WTC11 (cell line): ENCODE measurements at regions not wholly inside any gene's neighbourhood (a gene's known extent, or its start where the extent isn't known, plus 50 kb on each side); places are given as distances from the start of the nearest gene placed in this dataset.

Experiments used
- ATAC-seq: fragments of 200-7000 bp; cut with Tn5 transposase; 2 replicates; pipeline ENCODE4 v1.10.0; 2021; ENCODE audit warnings: mild to moderate bottlenecking, moderate library complexity
- CTCF ChIA-PET: fragments of 300-600 bp; sonication (Branson Sonifier 250); formaldehyde crosslinking; loops from one replicate; lab custom pipeline; 2021; ENCODE audit warnings: antibody characterized with exemption; lab: Charles Lee
- POLR2A ChIA-PET: fragments of 350-600 bp; sonication (Branson Sonifier 250); formaldehyde crosslinking; loops from one replicate; lab custom pipeline; 2021; ENCODE audit warnings: antibody characterized with exemption; lab: Charles Lee
- DNase-seq: peaks from one replicate; pipeline ENCODE4 v3.0.0; 2021; ENCODE audit warnings: low spot score
- H3K27ac Mint-ChIP-seq: 2 replicates; pipeline ENCODE4 v1.8.0; 2021; ENCODE audit warnings: mixed read lengths
- H3K27me3 Mint-ChIP-seq: 2 replicates; pipeline ENCODE4 v1.8.0; 2021; ENCODE audit warnings: low read depth, mild to moderate bottlenecking, moderate library complexity, mixed read lengths
- H3K36me3 Mint-ChIP-seq: 2 replicates; pipeline ENCODE4 v1.8.0; 2021; ENCODE audit warnings: mixed read lengths
- H3K4me1 Mint-ChIP-seq: 2 replicates; pipeline ENCODE4 v1.8.0; 2022; ENCODE audit warnings: mixed read lengths
- H3K4me3 Mint-ChIP-seq: 2 replicates; pipeline ENCODE4 v1.8.0; 2021; ENCODE audit warnings: mild to moderate bottlenecking, moderate library complexity, mixed read lengths
- H3K9me3 Mint-ChIP-seq: 2 replicates; pipeline ENCODE4 v1.8.0; 2021; ENCODE audit warnings: mixed read lengths
- ARID4B ChIP-seq: sonication (generic); formaldehyde crosslinking; IDR thresholded peaks from 2 replicates; pipeline ENCODE4 v1.8.0; 2023; ENCODE audit warnings: missing genetic modification reagents, mild to moderate bottlenecking, borderline replicate concordance
- ATF1 ChIP-seq: sonication (generic); formaldehyde crosslinking; IDR thresholded peaks from 2 replicates; pipeline ENCODE4 v1.8.1; 2023; ENCODE audit warnings: mild to moderate bottlenecking, moderate library complexity, missing genetic modification reagents
- ATF3 ChIP-seq: sonication (generic); formaldehyde crosslinking; conservative IDR thresholded peaks from 2 replicates; pipeline ENCODE4 v1.8.1; 2022; ENCODE audit warnings: mild to moderate bottlenecking, missing genetic modification reagents
- FOXJ3 ChIP-seq: sonication (generic); formaldehyde crosslinking; IDR thresholded peaks from 2 replicates; pipeline ENCODE4 v1.9.0; 2021; ENCODE audit warnings: missing genetic modification reagents, mild to moderate bottlenecking, borderline replicate concordance
- FOXK1 ChIP-seq: sonication (generic); formaldehyde crosslinking; IDR thresholded peaks from 2 replicates; pipeline ENCODE4 v1.8.0; 2022; ENCODE audit warnings: mild to moderate bottlenecking, moderate library complexity, missing genetic modification reagents
- IRF1 ChIP-seq: sonication (generic); formaldehyde crosslinking; IDR thresholded peaks from 2 replicates; pipeline ENCODE4 v1.8.0; 2023; ENCODE audit warnings: missing genetic modification reagents
- MLX ChIP-seq: sonication (generic); formaldehyde crosslinking; IDR thresholded peaks from 2 replicates; pipeline ENCODE4 v1.8.1; 2023; ENCODE audit warnings: mild to moderate bottlenecking, missing genetic modification reagents, moderate library complexity
- SMAD4 ChIP-seq: sonication (generic); formaldehyde crosslinking; IDR thresholded peaks from 2 replicates; pipeline ENCODE4 v1.8.0; 2022; ENCODE audit warnings: mild to moderate bottlenecking, missing genetic modification reagents
- ZBTB21 ChIP-seq: sonication (generic); formaldehyde crosslinking; IDR thresholded peaks from 2 replicates; pipeline ENCODE4 v1.8.1; 2023; ENCODE audit warnings: mild to moderate bottlenecking, missing genetic modification reagents, borderline replicate concordance
- ZNF281 ChIP-seq: sonication (generic); formaldehyde crosslinking; IDR thresholded peaks from 2 replicates; pipeline ENCODE4 v1.8.0; 2023; ENCODE audit warnings: mild to moderate bottlenecking, missing genetic modification reagents
- ZNF396 ChIP-seq: fragments of 250-450 bp; sonication (Bioruptor Pico); IDR thresholded peaks from 2 replicates; pipeline ENCODE4 v1.8.0; 2021; ENCODE audit warnings: mild to moderate bottlenecking, moderate library complexity, borderline replicate concordance
- ZNF416 ChIP-seq: fragments of 250-450 bp; sonication (Bioruptor Pico); IDR thresholded peaks from 2 replicates; pipeline ENCODE4 v1.9.0; 2021; ENCODE audit warnings: mild to moderate bottlenecking, inconsistent platforms
- ZNF425 ChIP-seq: fragments of 250-450 bp; sonication (Bioruptor Pico); conservative IDR thresholded peaks from 2 replicates; pipeline ENCODE4 v1.9.0; 2021; ENCODE audit warnings: mild to moderate bottlenecking
- TF ChIP-seq, protein P1 (sequence below): sonication (generic); formaldehyde crosslinking; IDR thresholded peaks from 2 replicates; pipeline ENCODE4 v1.8.1; 2023; ENCODE audit warnings: mild to moderate bottlenecking, missing genetic modification reagents
- TF ChIP-seq, protein P2 (sequence below): sonication (generic); formaldehyde crosslinking; IDR thresholded peaks from 2 replicates; pipeline ENCODE4 v1.8.0; 2022; ENCODE audit warnings: mild to moderate bottlenecking, missing genetic modification reagents

DNA sequence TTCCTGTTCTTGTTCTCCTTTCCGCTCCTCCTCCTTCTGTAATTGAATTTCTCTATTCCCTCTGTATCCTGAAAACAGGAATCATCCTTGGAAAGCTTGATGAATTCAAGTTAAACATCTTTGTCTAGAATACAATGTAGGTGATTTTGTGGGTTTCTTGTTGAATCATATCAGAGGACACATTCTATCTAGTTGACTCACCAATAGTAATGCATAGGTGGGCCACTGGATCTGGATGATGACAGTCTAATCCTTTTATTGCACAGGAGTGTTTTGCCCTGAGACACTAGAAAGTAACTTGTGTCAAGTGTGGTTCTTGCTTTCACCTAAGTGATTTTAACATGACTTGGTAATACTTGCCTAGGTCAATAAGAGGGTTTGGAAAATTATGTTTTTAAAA is 164.3 kb downstream of the RFPL4B start:
- POLR2A ChIA-PET: no interaction called here
- TF ChIP-seq ATF1 (no peak), ZNF425 (CRISPR knock-in tag) (no peak), ZNF281 (CRISPR knock-in tag) (no peak), ZBTB21 (CRISPR knock-in tag) (no peak), ZNF416 (CRISPR knock-in tag) (no peak), FOXK1 (no peak), IRF1 (no peak), FOXJ3 (CRISPR knock-in tag) (no peak), MLX (no peak), SMAD4 (CRISPR knock-in tag) (no peak), ATF3 (CRISPR knock-in tag) (no peak), ARID4B (CRISPR knock-in tag) (no peak), ZNF396 (no peak)
- TF ChIP-seq, protein P1, sequence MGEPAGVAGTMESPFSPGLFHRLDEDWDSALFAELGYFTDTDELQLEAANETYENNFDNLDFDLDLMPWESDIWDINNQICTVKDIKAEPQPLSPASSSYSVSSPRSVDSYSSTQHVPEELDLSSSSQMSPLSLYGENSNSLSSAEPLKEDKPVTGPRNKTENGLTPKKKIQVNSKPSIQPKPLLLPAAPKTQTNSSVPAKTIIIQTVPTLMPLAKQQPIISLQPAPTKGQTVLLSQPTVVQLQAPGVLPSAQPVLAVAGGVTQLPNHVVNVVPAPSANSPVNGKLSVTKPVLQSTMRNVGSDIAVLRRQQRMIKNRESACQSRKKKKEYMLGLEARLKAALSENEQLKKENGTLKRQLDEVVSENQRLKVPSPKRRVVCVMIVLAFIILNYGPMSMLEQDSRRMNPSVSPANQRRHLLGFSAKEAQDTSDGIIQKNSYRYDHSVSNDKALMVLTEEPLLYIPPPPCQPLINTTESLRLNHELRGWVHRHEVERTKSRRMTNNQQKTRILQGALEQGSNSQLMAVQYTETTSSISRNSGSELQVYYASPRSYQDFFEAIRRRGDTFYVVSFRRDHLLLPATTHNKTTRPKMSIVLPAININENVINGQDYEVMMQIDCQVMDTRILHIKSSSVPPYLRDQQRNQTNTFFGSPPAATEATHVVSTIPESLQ: no peak
- TF ChIP-seq, protein P2, sequence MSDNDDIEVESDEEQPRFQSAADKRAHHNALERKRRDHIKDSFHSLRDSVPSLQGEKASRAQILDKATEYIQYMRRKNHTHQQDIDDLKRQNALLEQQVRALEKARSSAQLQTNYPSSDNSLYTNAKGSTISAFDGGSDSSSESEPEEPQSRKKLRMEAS (CRISPR knock-in tag): no peak
- H3K9me3 Mint-ChIP-seq: peaks cover 12% of the 10 kb centered on the region
- no peak overlapping the region for H3K27ac Mint-ChIP-seq
- H3K36me3 Mint-ChIP-seq: peaks cover 10% of the 10 kb centered on the region
- H3K27me3 Mint-ChIP-seq: no peaks in the 10 kb centered on the region; the same call in 1 of the 2 replicates
- H3K4me3 Mint-ChIP-seq: no peak overlapping the region
- H3K4me1 Mint-ChIP-seq: no peaks in the 10 kb centered on the region
- DNase-seq (no peak), ATAC-seq (no peak)
- CTCF ChIA-PET: no interaction called here
